IMR-90 (cell line): ENCODE measurements at regions not wholly inside any gene's neighbourhood (a gene's known extent, or its start where the extent isn't known, plus 50 kb on each side); places are given as distances from the start of the nearest gene placed in this dataset.

Source experiments
- ATAC-seq: fragments of 200-7000 bp; cut with Tn5 transposase; 2 replicates; pipeline ENCODE4 v1.9.1; 2020; ENCODE audit warnings: low read depth, mild to moderate bottlenecking, moderate library complexity
- BruUV-seq: library from RNA; stranded (reverse); fragments of 400-500 nt; replicated peaks from 2 replicates; lab custom pipeline; 2021; lab: Mats Ljungman, UMichigan
- CTCF ChIA-PET: fragments of 300-600 bp; formaldehyde crosslinking; extraction: SDS; loops from one replicate; lab custom pipeline; 2021; ENCODE audit warnings: antibody characterized with exemption; lab: Yijun Ruan, JAX
- POLR2A ChIA-PET: fragments of 300-600 bp; sonication (Branson Sonifier 250); formaldehyde crosslinking; loops from one replicate; lab custom pipeline; 2022; ENCODE audit warnings: antibody characterized with exemption; ENCODE audit not compliant: unreplicated experiment; lab: Charles Lee
- DNase-seq: peaks from one replicate; pipeline ENCODE4 v3.0.0; 2013
- H2AFZ ChIP-seq: replicated peaks from 2 replicates; pipeline ENCODE3; 2013; ENCODE audit warnings: low read length, mild to moderate bottlenecking; ENCODE audit not compliant: poor library complexity
- H2AK5ac ChIP-seq: 2 replicates; pipeline ENCODE4 v1.6.1; 2013; ENCODE audit warnings: low read depth, low read length, inconsistent platforms
- H2AK9ac ChIP-seq: replicated peaks from 2 replicates; pipeline ENCODE3; 2013; ENCODE audit warnings: mild to moderate bottlenecking, low read depth, low read length, moderate library complexity; ENCODE audit not compliant: poor library complexity
- H2BK120ac ChIP-seq: 2 replicates; pipeline ENCODE4 v1.6.1; 2013; ENCODE audit warnings: low read depth, low read length, inconsistent platforms
- H2BK15ac ChIP-seq: 3 replicates; pipeline ENCODE4 v1.6.1; 2013; ENCODE audit warnings: low read depth, low read length, inconsistent platforms
- H2BK20ac ChIP-seq: 2 replicates; pipeline ENCODE4 v1.6.1; 2013; ENCODE audit warnings: low read depth, mild to moderate bottlenecking, inconsistent platforms, low read length, moderate library complexity
- H2BK5ac ChIP-seq: 2 replicates; pipeline ENCODE4 v1.6.1; 2013; ENCODE audit warnings: mild to moderate bottlenecking, low read depth, low read length, inconsistent platforms; ENCODE audit not compliant: poor library complexity, severe bottlenecking
- H3K14ac ChIP-seq: replicated peaks from 2 replicates; pipeline ENCODE4 v1.6.1; 2013; ENCODE audit warnings: low read depth, low read length, inconsistent platforms
- H3K18ac ChIP-seq: 2 replicates; pipeline ENCODE4 v1.6.1; 2013; ENCODE audit warnings: low read depth, low read length, control low read depth
- H3K23ac ChIP-seq: 2 replicates; pipeline ENCODE4 v1.6.1; 2013; ENCODE audit warnings: low read depth, low read length, inconsistent platforms
- H3K27ac ChIP-seq: 2 replicates; pipeline ENCODE4 v1.5.1; 2013; ENCODE audit warnings: mild to moderate bottlenecking, control low read depth, low read length; ENCODE audit not compliant: insufficient read depth
- H3K27me3 ChIP-seq: 2 replicates; pipeline ENCODE4 v1.6.1; 2013; ENCODE audit warnings: low read length; ENCODE audit not compliant: control insufficient read depth, insufficient read depth
- H3K36me3 ChIP-seq: 2 replicates; pipeline ENCODE4 v1.6.1; 2013; ENCODE audit warnings: low read length, mixed read lengths; ENCODE audit not compliant: control insufficient read depth, insufficient read depth
- H3K4ac ChIP-seq: 2 replicates; pipeline ENCODE4 v1.6.1; 2013; ENCODE audit warnings: low read depth, low read length, inconsistent platforms
- H3K4me1 ChIP-seq: 2 replicates; pipeline ENCODE4 v1.6.1; 2013; ENCODE audit warnings: low read length, mixed read lengths; ENCODE audit not compliant: control insufficient read depth, insufficient read depth
- H3K4me2 ChIP-seq: 2 replicates; pipeline ENCODE4 v1.6.1; 2013; ENCODE audit warnings: low read depth, mild to moderate bottlenecking, control low read depth, low read length, moderate library complexity
- H3K4me3 ChIP-seq: 2 replicates; pipeline ENCODE4 v1.5.1; 2013; ENCODE audit warnings: low read depth, mild to moderate bottlenecking, control low read depth, low read length, moderate library complexity; ENCODE audit not compliant: insufficient read depth
- H3K56ac ChIP-seq: 2 replicates; pipeline ENCODE4 v1.6.1; 2013; ENCODE audit warnings: low read length, inconsistent platforms; ENCODE audit not compliant: insufficient read depth; ENCODE audit errors: extremely low read depth
- H3K79me1 ChIP-seq, 2 experiments: 2 replicates each; pipeline ENCODE4 v1.6.1; 2013; ENCODE audit warnings: low read length in 2 of 2, inconsistent platforms in 1 of 2, low read depth in 1 of 2
- H3K9ac ChIP-seq: 2 replicates; pipeline ENCODE4 v1.6.1; 2013; ENCODE audit warnings: low read depth, low read length, control low read depth
- H3K9me1 ChIP-seq: 2 replicates; pipeline ENCODE4 v1.6.1; 2013; ENCODE audit warnings: low read length, inconsistent platforms; ENCODE audit not compliant: insufficient read depth
- H3K9me3 ChIP-seq: 2 replicates; pipeline ENCODE4 v1.6.1; 2013; ENCODE audit warnings: low read length; ENCODE audit not compliant: control insufficient read depth, insufficient read depth
- H4K20me1 ChIP-seq: 2 replicates; pipeline ENCODE4 v1.6.1; 2013; ENCODE audit warnings: low read length, inconsistent platforms; ENCODE audit not compliant: insufficient read depth
- H4K5ac ChIP-seq: 2 replicates; pipeline ENCODE4 v1.6.1; 2013; ENCODE audit warnings: mild to moderate bottlenecking, low read depth, low read length, control low read depth
- H4K8ac ChIP-seq, 2 experiments: 2 replicates each; pipeline ENCODE4 v1.6.1; 2013; ENCODE audit warnings: low read depth in 2 of 2, low read length in 2 of 2, control low read depth in 1 of 2, inconsistent platforms in 1 of 2
- H4K91ac ChIP-seq: 2 replicates; pipeline ENCODE4 v1.6.1; 2013; ENCODE audit warnings: low read depth, low read length, inconsistent platforms; ENCODE audit not compliant: insufficient read depth
- BHLHE40 ChIP-seq: fragments of 150-350 bp; IDR thresholded peaks from 2 replicates; pipeline ENCODE4 v1.6.1; 2016; ENCODE audit warnings: mild to moderate bottlenecking, low read depth, low read length
- CHD1 ChIP-seq: IDR thresholded peaks from 2 replicates; pipeline ENCODE4 v1.6.1; 2012; ENCODE audit warnings: low read depth, low read length, improper control_type of control experiment
- ELK1 ChIP-seq: fragments of 150-350 bp; IDR thresholded peaks from 2 replicates; pipeline ENCODE4 v1.6.1; 2016; ENCODE audit warnings: low read depth, mild to moderate bottlenecking, low read length, moderate library complexity, borderline replicate concordance
- MAFK ChIP-seq: IDR thresholded peaks from 2 replicates; pipeline ENCODE4 v1.6.1; 2012; ENCODE audit warnings: low read depth, low read length, improper control_type of control experiment
- NFE2L2 ChIP-seq: fragments of 150-350 bp; IDR thresholded peaks from 2 replicates; pipeline ENCODE4 v1.6.1; 2016; ENCODE audit warnings: low read depth, mild to moderate bottlenecking, low read length
- RAD21 ChIP-seq: IDR thresholded peaks from 2 replicates; pipeline ENCODE4 v1.6.1; 2012; ENCODE audit warnings: low read length, improper control_type of control experiment
- RCOR1 ChIP-seq: IDR thresholded peaks from 2 replicates; pipeline ENCODE4 v1.6.1; 2012; ENCODE audit warnings: mild to moderate bottlenecking, low read length, improper control_type of control experiment; ENCODE audit not compliant: insufficient replicate concordance
- RFX5 ChIP-seq: IDR thresholded peaks from 2 replicates; pipeline ENCODE4 v1.8.0; 2012; ENCODE audit warnings: low read depth, mild to moderate bottlenecking, low read length, moderate library complexity
- SMC3 ChIP-seq: fragments of 150-350 bp; IDR thresholded peaks from 2 replicates; pipeline ENCODE4 v1.6.1; 2016; ENCODE audit warnings: low read depth, mild to moderate bottlenecking, antibody characterized with exemption, low read length, moderate library complexity
- WGBS, 2 experiments: methylation state at CpG; one replicate each; pipeline versions ENCODE4 v1.1.5 to v1.1.7; 2013; ENCODE audit warnings: missing lambda C conversion rate in 2 of 2; ENCODE audit not compliant: insufficient read length in 1 of 2; ENCODE audit errors: extremely low coverage in 2 of 2; 5-methylcytosine and 5-hydroxymethylcytosine counted together
- dilution Hi-C: fragments of 300-500 bp; cut with HindIII; formaldehyde crosslinking; loops from one replicate; pipeline ENCODE4 v1.14.3; 2018; ENCODE audit warnings: low sequenced_read_pairs; ENCODE audit not compliant: unreplicated experiment
- in situ Hi-C: fragments of 300-500 bp; cut with MboI; formaldehyde crosslinking; loops from 3 replicates; pipeline ENCODE4 v1.14.3; 2019; ENCODE audit warnings: low sequenced_read_pairs, inconsistent platforms, mixed read lengths
- intact Hi-C: fragments of 100-400 bp; cut with micrococcal nuclease; formaldehyde crosslinking; loops from 2 replicates; pipeline ENCODE4 v1.10.0; 2022

GRCh38 chr13:58893396-58893795 is 1261.9 kb downstream of the PCDH17 start:
- dilution Hi-C loops: no loop called here

More at GRCh38 chr13:58893396-58893795, 1261.9 kb downstream of the PCDH17 start:
- no peaks in the 10 kb centered on the region for H4K20me1 ChIP-seq
- no peak overlapping the region for H2AFZ ChIP-seq
- no peaks in the 10 kb centered on the region for H3K4me1 ChIP-seq
- BruUV-seq: no TSS peak
- no peak overlapping the region for H4K8ac ChIP-seq
- H3K9me3 ChIP-seq: no peaks in the 10 kb centered on the region
- H3K4me2 ChIP-seq: no peak overlapping the region
- H4K91ac ChIP-seq: no peak overlapping the region
- no peak overlapping the region for H3K4me3 ChIP-seq
- TF ChIP-seq MAFK (no peak), ELK1 (no peak), RAD21 (no peak), SMC3 (no peak), RFX5 (no peak), BHLHE40 (no peak), RCOR1 (no peak), CHD1 (no peak), NFE2L2 (no peak)
- H3K27ac ChIP-seq: no peak overlapping the region
- H2BK15ac ChIP-seq: no peak overlapping the region
- H3K14ac ChIP-seq: no peak overlapping the region
- no peak overlapping the region for H4K5ac ChIP-seq
- no peak overlapping the region for H2BK5ac ChIP-seq
- ChIA-PET CTCF (interaction anchor here (0.6 to 1.2 kb wide), 2 partner anchors 10 to 19 kb away, joined by 3 to 4 read pairs; no protein-coding TSS in a partner anchor), POLR2A (no interaction called here)
- DNase-seq (no peak), ATAC-seq (no peak)
- H3K4ac ChIP-seq: no peak overlapping the region
- intact Hi-C loops: no loop called here
- H2AK5ac ChIP-seq: no peak overlapping the region
- H3K36me3 ChIP-seq: no peaks in the 10 kb centered on the region
- H2BK120ac ChIP-seq: no peak overlapping the region
- H2BK20ac ChIP-seq: no peak overlapping the region
- in situ Hi-C loops: no loop called here
- no peak overlapping the region for H3K18ac ChIP-seq
- H3K9ac ChIP-seq: no peak overlapping the region
- no peak overlapping the region for H2AK9ac ChIP-seq
- WGBS, 2 experiments: no CpG with 5 or more reads among the region's 1 CpG
- H3K23ac ChIP-seq: no peak overlapping the region
- H3K9me1 ChIP-seq: no peaks in the 10 kb centered on the region
- no peak overlapping the region for H3K56ac ChIP-seq
- no peaks in the 10 kb centered on the region for H3K79me1 ChIP-seq
- H3K27me3 ChIP-seq: no peaks in the 10 kb centered on the region
